HEK293T (cell line): ENCODE measurements at regions not wholly inside any gene's neighbourhood (a gene's known extent, or its start where the extent isn't known, plus 50 kb on each side); places are given as distances from the start of the nearest gene placed in this dataset.

Experiments
- ARNT ChIP-seq: fragments of 450-650 bp; IDR thresholded peaks from 2 replicates; pipeline ENCODE4 v1.6.1; 2017; ENCODE audit warnings: mild to moderate bottlenecking
- BHLHE40 ChIP-seq: fragments of 450-650 bp; IDR thresholded peaks from 2 replicates; pipeline ENCODE4 v1.6.1; 2016; ENCODE audit warnings: mild to moderate bottlenecking, moderate library complexity, borderline replicate concordance
- FOXM1 ChIP-seq: fragments of 450-650 bp; IDR thresholded peaks from 2 replicates; pipeline ENCODE4 v1.6.1; 2017; ENCODE audit warnings: mild to moderate bottlenecking, borderline replicate concordance
- HDGF ChIP-seq: fragments of 450-650 bp; IDR thresholded peaks from 2 replicates; pipeline ENCODE4 v1.6.1; 2017; ENCODE audit warnings: antibody characterized with exemption, borderline replicate concordance
- NFRKB ChIP-seq: fragments of 450-650 bp; IDR thresholded peaks from 2 replicates; pipeline ENCODE4 v1.6.1; 2016; ENCODE audit warnings: mild to moderate bottlenecking, moderate library complexity
- SP1 ChIP-seq: fragments of 450-650 bp; IDR thresholded peaks from 2 replicates; pipeline ENCODE4 v1.6.1; 2017
- SUZ12 ChIP-seq: fragments of 450-650 bp; IDR thresholded peaks from 2 replicates; pipeline ENCODE4 v1.6.1; 2016; ENCODE audit warnings: mild to moderate bottlenecking
- TARDBP ChIP-seq: fragments of 450-650 bp; IDR thresholded peaks from 2 replicates; pipeline ENCODE4 v1.6.1; 2016
- ZNF384 ChIP-seq: fragments of 450-650 bp; IDR thresholded peaks from 2 replicates; pipeline ENCODE4 v1.6.1; 2016

DNA sequence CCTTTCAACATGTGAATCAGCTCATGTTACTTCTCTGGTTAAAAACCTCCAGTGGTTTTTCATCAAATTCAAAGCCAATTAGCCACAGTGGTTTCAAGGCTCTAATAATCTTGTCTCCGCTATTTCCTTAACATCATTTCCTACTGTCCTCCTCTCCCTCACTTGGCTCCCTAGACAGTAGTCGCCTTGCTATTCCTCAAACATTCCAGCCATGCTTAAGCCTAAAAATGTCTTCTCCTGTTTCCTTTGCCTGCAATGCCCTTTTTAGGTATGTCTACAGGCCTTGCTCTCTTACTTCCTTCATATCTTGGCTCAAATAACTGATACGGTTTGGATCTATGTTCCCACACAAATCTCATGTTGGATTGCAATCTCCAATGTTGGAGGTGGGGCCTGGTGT is 779.4 kb upstream of the LRRN3 start:
- no peak for TF ChIP-seq HDGF
- no peak for TF ChIP-seq FOXM1
- TF ChIP-seq ARNT: no peak
- no peak for TF ChIP-seq SP1
- no peak for TF ChIP-seq SUZ12
- TF ChIP-seq TARDBP: no peak
- TF ChIP-seq NFRKB: no peak
- no peak for TF ChIP-seq ZNF384
- no peak for TF ChIP-seq BHLHE40
